GM23338 (cell line): ENCODE measurements at regions not wholly inside any gene's neighbourhood (a gene's known extent, or its start where the extent isn't known, plus 50 kb on each side); places are given as distances from the start of the nearest gene placed in this dataset.

Source experiments
- CREB1 ChIP-seq: fragments of 250-450 bp; sonication (Bioruptor Pico); IDR thresholded peaks from 2 replicates; pipeline ENCODE4 v1.5.0; 2020; ENCODE audit warnings: low read depth, mild to moderate bottlenecking, moderate library complexity
- EZH2 ChIP-seq: fragments of 200-600 bp; sonication (generic); IDR thresholded peaks from one replicate; pipeline ENCODE4 v1.8.0; 2017; ENCODE audit warnings: antibody characterized with exemption, mild to moderate bottlenecking, low read depth; ENCODE audit not compliant: unreplicated experiment
- EZH2phosphoT487 ChIP-seq: fragments of 200-600 bp; sonication (generic); IDR thresholded peaks from one replicate; pipeline ENCODE4 v1.8.1; 2018; ENCODE audit warnings: antibody characterized with exemption; ENCODE audit not compliant: unreplicated experiment
- JUNB ChIP-seq: IDR thresholded peaks from one replicate; pipeline ENCODE4 v1.6.1; 2016; ENCODE audit warnings: antibody characterized with exemption; ENCODE audit not compliant: unreplicated experiment
- NANOG ChIP-seq: IDR thresholded peaks from 2 replicates; pipeline ENCODE4 v1.6.1; 2016; ENCODE audit warnings: antibody characterized with exemption, borderline replicate concordance
- POLR2AphosphoS5 ChIP-seq: IDR thresholded peaks from 2 replicates; pipeline ENCODE4 v1.6.1; 2016; ENCODE audit warnings: antibody characterized with exemption, low read depth
- STAT1 ChIP-seq: IDR thresholded peaks from one replicate; pipeline ENCODE4 v1.6.1; 2016; ENCODE audit warnings: antibody characterized with exemption; ENCODE audit not compliant: unreplicated experiment
- ZNF114 ChIP-seq: fragments of 250-450 bp; sonication (Bioruptor Pico); IDR thresholded peaks from 2 replicates; pipeline ENCODE4 v1.5.0; 2020; ENCODE audit warnings: mild to moderate bottlenecking, moderate library complexity
- ZNF331 ChIP-seq: fragments of 250-450 bp; sonication (Bioruptor Pico); IDR thresholded peaks from 2 replicates; pipeline ENCODE4 v1.5.0; 2020; ENCODE audit warnings: low read depth, mild to moderate bottlenecking, moderate library complexity
- TF ChIP-seq, protein P1 (sequence below), 2 experiments: fragments of 200-600 bp in 1 of 2; sonication (generic) in 1 of 2; conservative IDR thresholded peaks; 2 replicates each; pipeline versions ENCODE4 v1.5.1 to v1.6.1; 2016 to 2017; ENCODE audit warnings: antibody characterized with exemption in 2 of 2, low read depth in 2 of 2, mild to moderate bottlenecking in 2 of 2, moderate library complexity in 1 of 2
- TF ChIP-seq, protein P2 (sequence below): IDR thresholded peaks from one replicate; pipeline ENCODE4 v1.6.1; 2018; ENCODE audit warnings: antibody characterized with exemption; ENCODE audit not compliant: unreplicated experiment
- TF ChIP-seq, protein P3 (sequence below): fragments of 250-450 bp; sonication (Bioruptor Pico); IDR thresholded peaks from 2 replicates; pipeline ENCODE4 v1.5.0; 2020; ENCODE audit warnings: mild to moderate bottlenecking, moderate library complexity
- TF ChIP-seq, protein P4 (sequence below): IDR thresholded peaks from 2 replicates; pipeline ENCODE4 v1.6.1; 2016; ENCODE audit warnings: antibody characterized with exemption

DNA sequence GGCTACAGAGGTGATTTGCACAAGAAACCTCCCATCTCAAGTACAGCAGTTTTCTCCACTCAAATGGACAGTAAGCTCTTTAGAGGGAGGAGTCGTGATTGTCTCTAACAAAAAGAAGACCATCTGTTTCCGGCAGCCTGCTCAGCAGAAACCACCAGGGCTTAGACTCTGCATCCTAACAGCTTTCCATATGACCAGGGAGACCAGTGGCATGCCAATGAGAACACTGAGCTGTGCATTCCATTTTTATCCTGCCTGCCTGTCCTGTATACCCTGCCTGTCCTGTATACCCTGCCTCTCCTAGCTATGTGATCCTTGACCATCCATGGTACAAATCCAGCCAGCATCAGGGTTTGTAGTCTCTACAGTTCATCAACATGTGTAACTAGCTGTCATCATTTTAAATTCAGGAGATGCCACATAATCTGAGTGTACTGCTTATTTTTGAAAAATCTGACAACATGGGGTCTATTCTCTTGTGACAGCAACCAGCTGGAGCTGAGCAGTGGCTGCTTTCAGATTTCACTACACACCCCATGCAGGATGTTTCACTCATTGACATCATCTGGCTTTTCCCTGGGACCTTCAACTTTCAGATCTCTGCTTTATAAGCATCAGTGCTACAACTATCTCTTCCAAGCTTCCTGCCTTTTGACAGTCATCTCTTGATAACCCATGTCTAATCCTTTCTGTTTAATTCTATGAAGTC, 50.5 kb upstream of the POU2AF2 start:
- TF ChIP-seq EZH2: no peak
- TF ChIP-seq, protein P1, sequence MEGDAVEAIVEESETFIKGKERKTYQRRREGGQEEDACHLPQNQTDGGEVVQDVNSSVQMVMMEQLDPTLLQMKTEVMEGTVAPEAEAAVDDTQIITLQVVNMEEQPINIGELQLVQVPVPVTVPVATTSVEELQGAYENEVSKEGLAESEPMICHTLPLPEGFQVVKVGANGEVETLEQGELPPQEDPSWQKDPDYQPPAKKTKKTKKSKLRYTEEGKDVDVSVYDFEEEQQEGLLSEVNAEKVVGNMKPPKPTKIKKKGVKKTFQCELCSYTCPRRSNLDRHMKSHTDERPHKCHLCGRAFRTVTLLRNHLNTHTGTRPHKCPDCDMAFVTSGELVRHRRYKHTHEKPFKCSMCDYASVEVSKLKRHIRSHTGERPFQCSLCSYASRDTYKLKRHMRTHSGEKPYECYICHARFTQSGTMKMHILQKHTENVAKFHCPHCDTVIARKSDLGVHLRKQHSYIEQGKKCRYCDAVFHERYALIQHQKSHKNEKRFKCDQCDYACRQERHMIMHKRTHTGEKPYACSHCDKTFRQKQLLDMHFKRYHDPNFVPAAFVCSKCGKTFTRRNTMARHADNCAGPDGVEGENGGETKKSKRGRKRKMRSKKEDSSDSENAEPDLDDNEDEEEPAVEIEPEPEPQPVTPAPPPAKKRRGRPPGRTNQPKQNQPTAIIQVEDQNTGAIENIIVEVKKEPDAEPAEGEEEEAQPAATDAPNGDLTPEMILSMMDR (conservative IDR thresholded peaks at IDR 0.05; ENCODE audit: low read depth in 2 of 2): no peak
- no peak for TF ChIP-seq POLR2AphosphoS5
- TF ChIP-seq JUNB: no peak
- TF ChIP-seq, protein P2, sequence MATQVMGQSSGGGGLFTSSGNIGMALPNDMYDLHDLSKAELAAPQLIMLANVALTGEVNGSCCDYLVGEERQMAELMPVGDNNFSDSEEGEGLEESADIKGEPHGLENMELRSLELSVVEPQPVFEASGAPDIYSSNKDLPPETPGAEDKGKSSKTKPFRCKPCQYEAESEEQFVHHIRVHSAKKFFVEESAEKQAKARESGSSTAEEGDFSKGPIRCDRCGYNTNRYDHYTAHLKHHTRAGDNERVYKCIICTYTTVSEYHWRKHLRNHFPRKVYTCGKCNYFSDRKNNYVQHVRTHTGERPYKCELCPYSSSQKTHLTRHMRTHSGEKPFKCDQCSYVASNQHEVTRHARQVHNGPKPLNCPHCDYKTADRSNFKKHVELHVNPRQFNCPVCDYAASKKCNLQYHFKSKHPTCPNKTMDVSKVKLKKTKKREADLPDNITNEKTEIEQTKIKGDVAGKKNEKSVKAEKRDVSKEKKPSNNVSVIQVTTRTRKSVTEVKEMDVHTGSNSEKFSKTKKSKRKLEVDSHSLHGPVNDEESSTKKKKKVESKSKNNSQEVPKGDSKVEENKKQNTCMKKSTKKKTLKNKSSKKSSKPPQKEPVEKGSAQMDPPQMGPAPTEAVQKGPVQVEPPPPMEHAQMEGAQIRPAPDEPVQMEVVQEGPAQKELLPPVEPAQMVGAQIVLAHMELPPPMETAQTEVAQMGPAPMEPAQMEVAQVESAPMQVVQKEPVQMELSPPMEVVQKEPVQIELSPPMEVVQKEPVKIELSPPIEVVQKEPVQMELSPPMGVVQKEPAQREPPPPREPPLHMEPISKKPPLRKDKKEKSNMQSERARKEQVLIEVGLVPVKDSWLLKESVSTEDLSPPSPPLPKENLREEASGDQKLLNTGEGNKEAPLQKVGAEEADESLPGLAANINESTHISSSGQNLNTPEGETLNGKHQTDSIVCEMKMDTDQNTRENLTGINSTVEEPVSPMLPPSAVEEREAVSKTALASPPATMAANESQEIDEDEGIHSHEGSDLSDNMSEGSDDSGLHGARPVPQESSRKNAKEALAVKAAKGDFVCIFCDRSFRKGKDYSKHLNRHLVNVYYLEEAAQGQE: no peak
- TF ChIP-seq NANOG: no peak
- no peak for TF ChIP-seq EZH2phosphoT487
- TF ChIP-seq CREB1 (CRISPR knock-in tag): no peak
- no peak for TF ChIP-seq STAT1
- TF ChIP-seq, protein P3, sequence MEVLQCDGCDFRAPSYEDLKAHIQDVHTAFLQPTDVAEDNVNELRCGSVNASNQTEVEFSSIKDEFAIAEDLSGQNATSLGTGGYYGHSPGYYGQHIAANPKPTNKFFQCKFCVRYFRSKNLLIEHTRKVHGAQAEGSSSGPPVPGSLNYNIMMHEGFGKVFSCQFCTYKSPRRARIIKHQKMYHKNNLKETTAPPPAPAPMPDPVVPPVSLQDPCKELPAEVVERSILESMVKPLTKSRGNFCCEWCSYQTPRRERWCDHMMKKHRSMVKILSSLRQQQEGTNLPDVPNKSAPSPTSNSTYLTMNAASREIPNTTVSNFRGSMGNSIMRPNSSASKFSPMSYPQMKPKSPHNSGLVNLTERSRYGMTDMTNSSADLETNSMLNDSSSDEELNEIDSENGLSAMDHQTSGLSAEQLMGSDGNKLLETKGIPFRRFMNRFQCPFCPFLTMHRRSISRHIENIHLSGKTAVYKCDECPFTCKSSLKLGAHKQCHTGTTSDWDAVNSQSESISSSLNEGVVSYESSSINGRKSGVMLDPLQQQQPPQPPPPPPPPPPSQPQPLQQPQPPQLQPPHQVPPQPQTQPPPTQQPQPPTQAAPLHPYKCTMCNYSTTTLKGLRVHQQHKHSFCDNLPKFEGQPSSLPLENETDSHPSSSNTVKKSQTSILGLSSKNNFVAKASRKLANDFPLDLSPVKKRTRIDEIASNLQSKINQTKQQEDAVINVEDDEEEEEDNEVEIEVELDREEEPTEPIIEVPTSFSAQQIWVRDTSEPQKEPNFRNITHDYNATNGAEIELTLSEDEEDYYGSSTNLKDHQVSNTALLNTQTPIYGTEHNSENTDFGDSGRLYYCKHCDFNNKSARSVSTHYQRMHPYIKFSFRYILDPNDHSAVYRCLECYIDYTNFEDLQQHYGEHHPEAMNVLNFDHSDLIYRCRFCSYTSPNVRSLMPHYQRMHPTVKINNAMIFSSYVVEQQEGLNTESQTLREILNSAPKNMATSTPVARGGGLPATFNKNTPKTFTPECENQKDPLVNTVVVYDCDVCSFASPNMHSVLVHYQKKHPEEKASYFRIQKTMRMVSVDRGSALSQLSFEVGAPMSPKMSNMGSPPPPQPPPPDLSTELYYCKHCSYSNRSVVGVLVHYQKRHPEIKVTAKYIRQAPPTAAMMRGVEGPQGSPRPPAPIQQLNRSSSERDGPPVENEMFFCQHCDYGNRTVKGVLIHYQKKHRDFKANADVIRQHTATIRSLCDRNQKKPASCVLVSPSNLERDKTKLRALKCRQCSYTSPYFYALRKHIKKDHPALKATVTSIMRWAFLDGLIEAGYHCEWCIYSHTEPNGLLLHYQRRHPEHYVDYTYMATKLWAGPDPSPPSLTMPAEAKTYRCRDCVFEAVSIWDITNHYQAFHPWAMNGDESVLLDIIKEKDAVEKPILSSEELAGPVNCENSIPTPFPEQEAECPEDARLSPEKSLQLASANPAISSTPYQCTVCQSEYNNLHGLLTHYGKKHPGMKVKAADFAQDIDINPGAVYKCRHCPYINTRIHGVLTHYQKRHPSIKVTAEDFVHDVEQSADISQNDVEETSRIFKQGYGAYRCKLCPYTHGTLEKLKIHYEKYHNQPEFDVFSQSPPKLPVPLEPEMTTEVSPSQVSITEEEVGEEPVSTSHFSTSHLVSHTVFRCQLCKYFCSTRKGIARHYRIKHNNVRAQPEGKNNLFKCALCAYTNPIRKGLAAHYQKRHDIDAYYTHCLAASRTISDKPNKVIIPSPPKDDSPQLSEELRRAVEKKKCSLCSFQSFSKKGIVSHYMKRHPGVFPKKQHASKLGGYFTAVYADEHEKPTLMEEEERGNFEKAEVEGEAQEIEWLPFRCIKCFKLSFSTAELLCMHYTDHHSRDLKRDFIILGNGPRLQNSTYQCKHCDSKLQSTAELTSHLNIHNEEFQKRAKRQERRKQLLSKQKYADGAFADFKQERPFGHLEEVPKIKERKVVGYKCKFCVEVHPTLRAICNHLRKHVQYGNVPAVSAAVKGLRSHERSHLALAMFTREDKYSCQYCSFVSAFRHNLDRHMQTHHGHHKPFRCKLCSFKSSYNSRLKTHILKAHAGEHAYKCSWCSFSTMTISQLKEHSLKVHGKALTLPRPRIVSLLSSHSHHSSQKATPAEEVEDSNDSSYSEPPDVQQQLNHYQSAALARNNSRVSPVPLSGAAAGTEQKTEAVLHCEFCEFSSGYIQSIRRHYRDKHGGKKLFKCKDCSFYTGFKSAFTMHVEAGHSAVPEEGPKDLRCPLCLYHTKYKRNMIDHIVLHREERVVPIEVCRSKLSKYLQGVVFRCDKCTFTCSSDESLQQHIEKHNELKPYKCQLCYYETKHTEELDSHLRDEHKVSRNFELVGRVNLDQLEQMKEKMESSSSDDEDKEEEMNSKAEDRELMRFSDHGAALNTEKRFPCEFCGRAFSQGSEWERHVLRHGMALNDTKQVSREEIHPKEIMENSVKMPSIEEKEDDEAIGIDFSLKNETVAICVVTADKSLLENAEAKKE: no peak
- TF ChIP-seq ZNF114: no peak
- TF ChIP-seq, protein P4, sequence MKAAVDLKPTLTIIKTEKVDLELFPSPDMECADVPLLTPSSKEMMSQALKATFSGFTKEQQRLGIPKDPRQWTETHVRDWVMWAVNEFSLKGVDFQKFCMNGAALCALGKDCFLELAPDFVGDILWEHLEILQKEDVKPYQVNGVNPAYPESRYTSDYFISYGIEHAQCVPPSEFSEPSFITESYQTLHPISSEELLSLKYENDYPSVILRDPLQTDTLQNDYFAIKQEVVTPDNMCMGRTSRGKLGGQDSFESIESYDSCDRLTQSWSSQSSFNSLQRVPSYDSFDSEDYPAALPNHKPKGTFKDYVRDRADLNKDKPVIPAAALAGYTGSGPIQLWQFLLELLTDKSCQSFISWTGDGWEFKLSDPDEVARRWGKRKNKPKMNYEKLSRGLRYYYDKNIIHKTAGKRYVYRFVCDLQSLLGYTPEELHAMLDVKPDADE: no peak
- TF ChIP-seq ZNF331 (CRISPR knock-in tag): no peak
